Neural progenitor cell (in vitro differentiated cells): ENCODE measurements at regions not wholly inside any gene's neighbourhood (a gene's known extent, or its start where the extent isn't known, plus 50 kb on each side); places are given as distances from the start of the nearest gene placed in this dataset.

Source experiments
- DNase-seq: peaks from one replicate; pipeline ENCODE4 v3.0.0-alpha.2; 2016; ENCODE audit warnings: low spot score
- H2AFZ ChIP-seq: fragments of 200-600 bp; sonication (generic); replicated peaks from 2 replicates; pipeline ENCODE4 v1.6.1; 2016; ENCODE audit warnings: antibody characterized with exemption
- H3F3A ChIP-seq: fragments of 200-600 bp; sonication (generic); 2 replicates; pipeline ENCODE4 v1.6.1; 2016; ENCODE audit warnings: antibody characterized with exemption, low read depth
- H3K27ac ChIP-seq: fragments of 200-600 bp; sonication (generic); 2 replicates; pipeline ENCODE4 v1.5.1; 2016; ENCODE audit warnings: mild to moderate bottlenecking
- H3K27me3 ChIP-seq: fragments of 200-600 bp; sonication (generic); 2 replicates; pipeline ENCODE4 v1.6.1; 2016; ENCODE audit warnings: mild to moderate bottlenecking, moderate library complexity
- H3K36me3 ChIP-seq: fragments of 200-600 bp; sonication (generic); 2 replicates; pipeline ENCODE4 v1.5.1; 2016
- H3K4me1 ChIP-seq: fragments of 200-600 bp; sonication (generic); 2 replicates; pipeline ENCODE4 v1.6.1; 2016; ENCODE audit warnings: mixed run types
- H3K4me2 ChIP-seq: fragments of 200-600 bp; sonication (generic); 2 replicates; pipeline ENCODE4 v1.6.1; 2016
- H3K4me3 ChIP-seq: fragments of 200-600 bp; sonication (generic); 2 replicates; pipeline ENCODE4 v1.5.1; 2016
- H3K79me2 ChIP-seq: fragments of 200-600 bp; sonication (generic); 2 replicates; pipeline ENCODE4 v1.6.1; 2016; ENCODE audit warnings: low read depth
- H3K9ac ChIP-seq: fragments of 200-600 bp; sonication (generic); 2 replicates; pipeline ENCODE4 v1.6.1; 2016
- H3K9me3 ChIP-seq: fragments of 200-600 bp; sonication (generic); 2 replicates; pipeline ENCODE4 v1.5.1; 2016; ENCODE audit warnings: low read depth
- H4K20me1 ChIP-seq: fragments of 200-600 bp; sonication (generic); 2 replicates; pipeline ENCODE4 v1.6.1; 2016; ENCODE audit warnings: low read depth
- H3K27ac Mint-ChIP-seq: 3 replicates; pipeline ENCODE4 v1.8.0; 2021; ENCODE audit warnings: mixed read lengths
- H3K27me3 Mint-ChIP-seq: 2 replicates; pipeline ENCODE4 v1.8.0; 2022; ENCODE audit warnings: low read depth, mild to moderate bottlenecking, inconsistent platforms, moderate library complexity, mixed read lengths; ENCODE audit not compliant: insufficient read depth
- H3K36me3 Mint-ChIP-seq: 3 replicates; pipeline ENCODE4 v1.8.0; 2021; ENCODE audit warnings: mixed read lengths
- H3K4me1 Mint-ChIP-seq: 3 replicates; pipeline ENCODE4 v1.8.0; 2021; ENCODE audit warnings: mixed read lengths
- H3K4me3 Mint-ChIP-seq: 3 replicates; pipeline ENCODE4 v1.8.0; 2021; ENCODE audit warnings: mild to moderate bottlenecking, moderate library complexity, mixed read lengths
- H3K9me3 Mint-ChIP-seq: 3 replicates; pipeline ENCODE4 v1.8.0; 2020; ENCODE audit warnings: mixed read lengths
- CTCF ChIP-seq: fragments of 200-600 bp; sonication (generic); IDR thresholded peaks from 2 replicates; pipeline ENCODE4 v1.5.1; 2017; ENCODE audit warnings: antibody characterized with exemption, mild to moderate bottlenecking
- EZH2 ChIP-seq: fragments of 200-600 bp; sonication (generic); IDR thresholded peaks from 2 replicates; pipeline ENCODE4 v1.6.1; 2017; ENCODE audit warnings: antibody characterized with exemption, mild to moderate bottlenecking, moderate library complexity
- EZH2phosphoT487 ChIP-seq: fragments of 200-600 bp; sonication (generic); IDR thresholded peaks from 2 replicates; pipeline ENCODE4 v1.6.1; 2017; ENCODE audit warnings: antibody characterized with exemption

- Histone ChIP-seq H3K27me3 (no peaks in the 10 kb centered on the region), H3K4me3 (no peak overlapping the region), H3F3A (peaks cover 11% of the 10 kb centered on the region), H3K9ac (no peak overlapping the region), H3K79me2 (no peaks in the 10 kb centered on the region), H3K4me2 (no peak overlapping the region), H2AFZ (no peak overlapping the region), H3K27ac (no peak overlapping the region), H3K36me3 (no peaks in the 10 kb centered on the region), H4K20me1 (no peaks in the 10 kb centered on the region), H3K9me3 (no peaks in the 10 kb centered on the region), H3K4me1 (no peaks in the 10 kb centered on the region)
- Mint-ChIP-seq H3K36me3 (no peaks in the 10 kb centered on the region), H3K4me3 (no peak overlapping the region), H3K27ac (no peak overlapping the region), H3K27me3 (peaks cover 17% of the 10 kb centered on the region), H3K9me3 (peaks cover 24% of the 10 kb centered on the region), H3K4me1 (peaks cover 2% of the 10 kb centered on the region)
- no peak for TF ChIP-seq EZH2
- TF ChIP-seq CTCF: no peak
- no peak for TF ChIP-seq EZH2phosphoT487
- DNase-seq: no peak
Measured at GRCh38 chr6:168381726-168382458, 59.1 kb upstream of the SMOC2 start.

GRCh38 chr6:168383062-168383854 is 57.7 kb upstream of the SMOC2 start:
- Histone ChIP-seq H3K4me2 (no peak overlapping the region), H3K4me3 (no peak overlapping the region), H3F3A (peaks cover 11% of the 10 kb centered on the region), H3K79me2 (no peaks in the 10 kb centered on the region), H3K27me3 (no peaks in the 10 kb centered on the region), H3K27ac (no peak overlapping the region), H3K4me1 (no peaks in the 10 kb centered on the region), H3K9me3 (no peaks in the 10 kb centered on the region), H4K20me1 (no peaks in the 10 kb centered on the region), H2AFZ (no peak overlapping the region), H3K9ac (no peak overlapping the region), H3K36me3 (no peaks in the 10 kb centered on the region)
- peaks cover 5% of the 10 kb centered on the region for H3K4me1 Mint-ChIP-seq
- H3K9me3 Mint-ChIP-seq: peaks cover 22% of the 10 kb centered on the region
- H3K27me3 Mint-ChIP-seq: peaks cover 17% of the 10 kb centered on the region
- no peak for DNase-seq
- TF ChIP-seq EZH2phosphoT487 (no peak), CTCF (no peak), EZH2 (no peak)
- H3K27ac Mint-ChIP-seq: no peak overlapping the region
- no peaks in the 10 kb centered on the region for H3K36me3 Mint-ChIP-seq
- no peak overlapping the region for H3K4me3 Mint-ChIP-seq

GRCh38 chr6:168384045-168385036 is 56.6 kb upstream of the SMOC2 start:
- Histone ChIP-seq H3K4me1 (no peaks in the 10 kb centered on the region), H3K4me2 (no peak overlapping the region), H3K9me3 (no peaks in the 10 kb centered on the region), H2AFZ (no peak overlapping the region), H3K79me2 (no peaks in the 10 kb centered on the region), H3K9ac (no peak overlapping the region), H3K27me3 (no peaks in the 10 kb centered on the region), H4K20me1 (no peaks in the 10 kb centered on the region), H3K36me3 (no peaks in the 10 kb centered on the region), H3F3A (peaks cover 11% of the 10 kb centered on the region), H3K4me3 (no peak overlapping the region), H3K27ac (no peak overlapping the region)
- DNase-seq: no peak
- Mint-ChIP-seq H3K27ac (no peak overlapping the region), H3K9me3 (peaks cover 16% of the 10 kb centered on the region), H3K36me3 (no peaks in the 10 kb centered on the region), H3K4me1 (peaks cover 5% of the 10 kb centered on the region), H3K4me3 (no peak overlapping the region), H3K27me3 (peaks cover 17% of the 10 kb centered on the region)
- no peak for TF ChIP-seq EZH2phosphoT487
- TF ChIP-seq EZH2: no peak
- no peak for TF ChIP-seq CTCF
